C1 segment of cervical spinal cord (tissue), 14 donors: ENCODE measurements at regions not wholly inside any gene's neighbourhood (a gene's known extent, or its start where the extent isn't known, plus 50 kb on each side); places are given as distances from the start of the nearest gene placed in this dataset.
"Not testable (repeated sequence)": the region's sequence is repeated elsewhere in the genome, so short reads cannot be mapped to it uniquely, and the experiment has no call there.

Source experiments
- DNase-seq, 14 donors: peaks; one replicate each; lab custom pipeline; 2025; lab: John Stamatoyannopoulos, UW

DNA sequence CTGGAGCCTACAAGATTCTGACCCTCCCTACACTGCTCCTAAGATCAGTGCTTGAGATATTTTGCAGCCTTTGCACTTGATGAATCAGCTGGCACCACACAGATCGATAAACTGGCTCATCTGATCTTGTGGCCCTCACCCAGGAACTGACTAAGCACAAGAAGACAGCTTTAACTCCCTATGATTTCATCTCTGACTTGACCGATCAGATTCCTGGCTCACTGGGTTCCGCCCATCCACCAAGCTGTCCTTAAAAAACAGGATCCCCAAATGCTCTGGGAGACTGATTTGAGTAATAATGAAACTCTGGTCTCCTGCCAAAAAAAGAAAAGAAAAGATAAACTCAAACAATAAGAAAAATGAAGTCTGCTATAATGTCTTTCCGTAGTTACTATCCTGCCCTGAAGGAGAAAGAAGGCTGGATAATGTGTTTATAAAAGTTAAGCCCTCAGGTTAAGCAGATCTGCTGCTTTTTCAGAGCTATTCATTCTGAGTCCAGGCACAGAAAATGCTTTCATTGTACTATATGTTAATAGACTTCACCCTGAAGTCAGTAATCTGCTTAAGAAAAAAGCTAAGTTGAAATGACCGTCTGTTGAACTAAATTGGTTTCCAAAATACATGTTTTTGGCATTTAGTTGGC is 795.2 kb downstream of the TRIML1 start:
- DNase-seq, result no peak

GRCh38 chr4:188941524-188942119 is 802.4 kb downstream of the TRIML1 start:
- no peak for DNase-seq

DNA sequence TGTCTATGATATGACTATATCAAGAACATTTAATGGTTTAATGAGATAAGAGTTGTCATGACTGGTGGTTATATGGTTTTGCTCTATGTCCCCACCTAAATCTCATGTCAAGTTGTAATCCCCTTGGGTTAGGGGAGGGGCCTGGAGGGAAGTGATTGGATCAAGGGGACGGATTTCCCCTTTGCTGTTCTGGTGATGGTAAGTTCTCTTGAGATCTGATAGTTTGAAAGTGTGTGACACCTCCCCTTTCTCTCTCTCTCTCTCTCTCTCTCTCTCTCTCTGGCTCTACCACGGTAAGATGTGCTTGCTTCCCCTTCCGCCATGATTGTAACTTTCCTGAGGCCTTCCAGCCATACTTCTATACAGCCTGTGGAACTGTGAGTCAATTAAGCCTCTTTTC is 803.4 kb downstream of the TRIML1 start:
- DNase-seq, result no peak

GRCh38 chr4:188949596-188949995 is 810.4 kb downstream of the TRIML1 start:
- DNase-seq, result no peak

DNA sequence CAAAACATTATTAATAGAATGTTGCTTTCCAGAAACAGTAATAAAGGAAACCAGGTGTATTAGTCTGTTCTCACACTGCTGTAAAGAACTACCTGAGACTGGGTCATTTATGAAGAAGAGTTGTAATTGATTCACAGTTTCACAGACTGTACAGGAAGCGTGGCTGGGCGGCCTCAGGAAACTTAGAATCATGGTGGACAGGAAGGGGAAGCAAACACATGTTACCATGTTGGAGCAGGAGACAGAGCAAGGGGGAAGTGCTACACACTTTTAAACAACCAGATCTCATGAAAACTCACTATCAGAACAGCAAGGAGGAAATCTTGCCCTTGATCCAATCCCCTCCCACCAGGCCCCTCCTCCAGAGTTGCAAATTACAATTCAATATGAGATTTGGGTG is 815.8 kb downstream of the TRIML1 start:
- DNase-seq, result no peak

DNA sequence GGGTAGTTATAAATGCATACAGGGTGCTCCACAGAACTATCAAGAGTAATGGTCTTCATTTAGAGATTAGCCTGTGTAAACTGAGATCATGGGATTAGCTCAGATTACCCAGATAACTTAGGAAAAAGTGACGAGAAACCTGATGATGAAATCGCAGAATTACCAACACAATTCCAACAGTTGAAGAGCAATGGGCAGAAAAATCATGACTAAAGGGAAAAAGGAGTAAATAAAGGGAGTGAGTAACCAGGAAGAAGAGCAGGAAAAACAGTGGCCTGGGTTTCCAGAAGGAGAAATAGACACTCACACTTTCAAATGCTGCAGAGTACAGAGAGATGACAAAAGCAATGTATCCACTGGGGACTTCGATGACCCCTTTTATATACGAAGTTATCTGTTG is 817.3 kb downstream of the TRIML1 start:
- DNase-seq, result no peak

GRCh38 chr4:188958346-188958745 is 819.1 kb downstream of the TRIML1 start:
- no peak for DNase-seq

- DNase-seq, result no peak
Observed at GRCh38 chr4:188959424-188959823, 820.2 kb downstream of the TRIML1 start.

DNA sequence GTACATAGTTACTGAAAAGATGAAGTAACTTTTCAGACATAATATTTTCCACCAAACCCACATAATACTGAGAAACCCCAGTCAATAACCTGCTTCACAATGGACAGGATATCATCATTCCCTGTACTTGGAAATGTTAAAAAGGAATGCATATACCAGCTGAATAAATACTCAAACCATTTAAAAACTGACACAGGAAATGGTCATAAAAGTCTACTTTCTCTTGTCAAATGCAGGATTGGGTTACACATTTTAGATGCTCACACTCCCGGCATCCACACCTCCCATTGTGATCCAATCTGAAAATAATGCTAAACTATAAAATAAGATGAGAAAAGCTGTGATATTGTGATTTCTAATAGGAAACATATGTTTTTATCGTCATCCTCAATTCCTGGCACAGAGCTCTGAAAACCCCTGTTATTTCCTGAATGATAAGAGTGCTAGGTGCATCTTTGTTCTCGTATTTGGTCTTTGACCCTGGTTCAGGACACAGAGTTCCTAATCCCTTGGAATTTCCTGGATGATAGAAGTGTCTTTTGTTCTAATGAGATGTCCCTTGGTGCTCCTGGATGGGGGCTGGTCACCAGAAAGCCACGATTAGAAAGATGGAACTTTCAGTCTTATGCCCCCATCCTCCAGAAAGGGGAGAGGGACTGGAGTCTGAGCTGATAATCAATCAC is 821.3 kb downstream of the TRIML1 start:
- DNase-seq, result no peak

GRCh38 chr4:188971125-188971524 is 831.9 kb downstream of the TRIML1 start:
- no peak for DNase-seq

DNA sequence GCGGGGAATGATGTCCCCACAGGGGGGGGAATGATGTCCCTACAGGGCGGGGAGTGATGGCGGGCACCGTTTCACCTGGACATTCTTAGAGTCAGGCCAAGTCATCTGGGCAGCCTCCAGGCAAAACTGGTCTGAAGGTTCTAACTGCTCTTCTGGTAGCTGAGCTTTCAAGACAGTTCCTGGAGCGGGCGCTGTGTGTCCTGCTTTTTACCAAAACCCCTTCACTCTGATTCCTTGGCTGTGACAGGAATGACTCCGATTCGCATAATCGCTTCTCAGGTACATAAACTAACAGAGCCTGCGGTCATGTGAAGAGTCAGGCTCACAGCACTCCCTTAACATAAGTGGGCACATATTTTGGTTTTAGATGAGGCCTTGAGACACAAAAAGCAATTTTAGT is 836.0 kb downstream of the TRIML1 start:
- DNase-seq, result no peak

DNA sequence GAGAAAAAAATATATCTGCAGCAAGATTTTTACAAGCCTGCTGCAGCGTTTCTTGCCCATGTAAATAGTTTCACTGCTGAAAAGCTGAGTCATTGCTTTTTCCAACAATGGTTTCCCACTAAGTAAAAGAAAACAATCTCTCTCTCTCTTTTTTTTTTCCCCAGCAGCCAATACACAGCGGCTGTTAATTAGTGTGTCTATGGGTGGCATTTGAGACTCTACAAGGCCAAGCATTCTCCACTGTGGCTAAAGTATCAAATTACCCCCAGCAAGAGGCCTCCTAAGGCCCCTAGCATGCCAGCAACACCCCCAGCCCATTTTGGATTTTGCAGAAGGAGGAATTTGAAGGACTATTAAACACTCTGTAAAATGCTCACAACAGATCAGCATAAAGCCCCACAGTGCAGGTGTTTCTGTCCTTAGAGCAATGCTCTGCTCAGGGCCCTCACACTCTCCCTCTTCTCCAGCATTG is 837.4 kb downstream of the TRIML1 start:
- DNase-seq, result peak in 2 of 14 donors; percentile 4

DNA sequence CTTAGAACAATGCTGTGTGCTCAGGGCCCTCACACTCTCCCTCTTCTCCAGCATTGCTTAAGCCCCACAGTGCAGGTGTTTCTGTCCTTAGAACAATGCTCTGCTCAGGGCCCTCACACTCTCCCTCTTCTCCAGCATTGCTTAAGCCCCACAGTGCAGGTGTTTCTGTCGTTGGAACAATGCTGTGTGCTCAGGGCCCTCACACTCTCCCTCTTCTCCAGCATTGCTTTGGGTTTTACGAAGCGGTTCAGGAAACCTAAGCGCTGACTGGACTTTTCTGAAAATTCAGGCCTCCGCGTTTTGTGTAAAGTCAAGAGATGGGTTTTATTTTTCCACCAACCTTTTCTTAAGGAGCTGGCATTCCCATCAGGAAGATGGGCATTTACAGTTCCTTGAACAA is 838.0 kb downstream of the TRIML1 start:
- not testable (repeated sequence) for DNase-seq

GRCh38 chr4:188984518-188984917 is 845.3 kb downstream of the TRIML1 start:
- no peak for DNase-seq

DNA sequence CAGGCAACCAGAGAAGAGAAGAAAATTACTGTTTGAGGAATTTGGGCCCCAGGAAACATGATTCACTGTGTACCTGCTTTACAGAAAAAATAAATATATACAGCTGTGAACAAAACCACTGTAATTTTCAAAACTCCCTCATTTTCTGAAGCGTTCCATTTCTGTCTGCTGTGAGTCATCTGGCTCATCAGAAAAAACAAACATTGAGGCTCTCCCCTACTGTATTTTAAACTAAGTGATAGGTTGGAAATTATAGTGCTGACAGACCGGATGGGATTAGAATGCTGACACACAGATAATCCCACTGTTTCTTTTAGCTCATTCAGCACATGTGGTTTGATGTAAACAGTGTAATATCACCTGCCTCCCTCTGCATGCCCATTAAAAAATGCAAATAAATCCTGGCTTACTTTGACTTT is 847.0 kb downstream of the TRIML1 start:
- no peak for DNase-seq

DNA sequence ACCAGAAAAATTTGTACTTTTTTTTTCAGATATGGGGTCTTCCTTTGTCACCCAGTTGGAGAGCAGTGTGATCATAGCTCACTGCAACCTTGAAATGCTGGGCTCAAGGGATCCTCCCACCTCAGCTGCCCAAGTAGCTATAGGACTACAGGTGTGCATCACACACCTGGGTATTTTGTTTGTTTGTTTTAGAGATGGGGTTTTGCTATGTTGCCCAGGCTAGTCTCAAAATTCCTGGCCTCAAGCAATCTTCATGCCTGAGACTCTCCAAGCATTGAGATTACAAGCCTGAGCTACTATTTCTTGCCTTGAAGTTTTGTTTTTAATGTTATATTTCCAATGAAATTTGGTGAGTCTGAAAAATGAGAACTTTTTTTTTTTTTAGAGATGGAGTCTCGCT is 847.8 kb downstream of the TRIML1 start:
- no peak for DNase-seq

DNA sequence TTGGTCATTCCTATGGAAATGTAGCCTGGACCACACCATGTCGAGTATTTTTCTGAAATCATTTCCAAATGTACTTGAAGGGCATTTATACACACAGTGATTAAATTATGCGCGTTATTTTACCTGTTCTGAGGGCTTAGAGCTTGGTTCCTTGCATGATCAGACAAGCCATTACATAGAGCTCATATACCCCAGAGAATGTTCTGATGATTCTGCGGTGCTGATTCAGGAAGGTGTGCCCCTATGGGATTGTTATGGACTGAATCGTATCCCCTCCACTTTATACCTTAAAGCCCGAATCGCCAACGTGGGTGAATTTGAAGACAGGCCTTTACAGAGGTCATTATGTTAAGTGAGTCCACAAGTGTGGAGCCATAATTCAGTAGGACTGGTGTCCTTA is 848.9 kb downstream of the TRIML1 start:
- DNase-seq, result no peak

- DNase-seq, result no peak
Observed at GRCh38 chr4:188989371-188989770, 850.1 kb downstream of the TRIML1 start.

- no peak for DNase-seq
Observed at GRCh38 chr4:188992706-188993105, 853.5 kb downstream of the TRIML1 start.

- DNase-seq, result no peak
Observed at GRCh38 chr4:188993871-188994270, 854.6 kb downstream of the TRIML1 start.

GRCh38 chr4:189001283-189001970 is 862.2 kb downstream of the TRIML1 start:
- DNase-seq, result no peak

DNA sequence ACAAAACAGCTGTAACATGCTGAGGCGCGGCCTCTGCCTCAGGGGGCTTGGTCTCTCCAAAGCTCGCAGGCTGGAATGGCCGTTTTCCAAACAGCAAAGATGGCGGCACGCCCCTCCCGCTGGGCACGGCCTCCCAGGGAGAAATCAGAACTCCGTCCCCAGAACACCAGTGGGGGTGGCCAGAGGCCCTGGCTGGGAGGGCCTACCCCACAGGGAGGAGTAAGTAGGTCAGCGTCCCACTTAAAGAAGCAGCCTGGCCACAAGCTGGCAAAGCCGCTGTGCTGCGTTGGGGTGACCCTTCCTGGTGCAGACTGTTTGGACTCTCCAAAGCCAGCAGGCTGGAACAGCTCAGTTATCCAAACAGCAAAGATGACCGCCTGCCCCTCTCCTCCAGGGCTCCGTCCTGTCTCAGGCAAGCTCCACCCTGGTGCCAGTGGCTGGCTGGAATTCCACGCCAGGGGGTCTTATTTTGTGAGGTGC is 862.8 kb downstream of the TRIML1 start:
- DNase-seq, result no peak
